ENCODE measurements at regions not wholly inside any gene's neighbourhood (a gene's known extent, or its start where the extent isn't known, plus 50 kb on each side); places are given as distances from the start of the nearest gene placed in this dataset.

GRCh38 chr12:92492291-92492690 is 210.5 kb upstream of the PLEKHG7 start:
- no peak for DNase-seq

GRCh38 chr12:92489781-92490180 is 213.0 kb upstream of the PLEKHG7 start:
- DNase-seq: no peak

- DNase-seq: no peak
These were observed 214.1 kb upstream of the PLEKHG7 start for GRCh38 chr12:92488735-92489134.

- no peak for DNase-seq
These were observed 215.7 kb upstream of the PLEKHG7 start for GRCh38 chr12:92487138-92487485.

GRCh38 chr12:92486443-92487137 is 216.2 kb upstream of the PLEKHG7 start:
- no peak for DNase-seq

- DNase-seq: no peak
These were observed 217.1 kb upstream of the PLEKHG7 start for GRCh38 chr12:92485351-92486348.

GRCh38 chr12:92482599-92482998 is 220.2 kb upstream of the PLEKHG7 start:
- DNase-seq: no peak

GRCh38 chr12:92481066-92481465 is 221.7 kb upstream of the PLEKHG7 start:
- DNase-seq: no peak

GRCh38 chr12:92478692-92479091 is 224.1 kb upstream of the PLEKHG7 start:
- DNase-seq: no peak

GRCh38 chr12:92476844-92477243 is 225.9 kb upstream of the PLEKHG7 start:
- DNase-seq: no peak

- DNase-seq: no peak
These were observed 229.2 kb upstream of the PLEKHG7 start for GRCh38 chr12:92473564-92473963.

GRCh38 chr12:92472201-92472600 is 230.6 kb upstream of the PLEKHG7 start:
- no peak for DNase-seq

- DNase-seq: no peak
These were observed 231.2 kb upstream of the PLEKHG7 start for GRCh38 chr12:92471551-92471950.

- DNase-seq: no peak
These were observed 232.2 kb upstream of the PLEKHG7 start for GRCh38 chr12:92470608-92471021.

- DNase-seq: no peak
These were observed 233.0 kb upstream of the PLEKHG7 start for GRCh38 chr12:92469837-92470236.

GRCh38 chr12:92468358-92469020 is 234.3 kb upstream of the PLEKHG7 start:
- DNase-seq: no peak

- DNase-seq: no peak
These were observed 234.9 kb upstream of the PLEKHG7 start for GRCh38 chr12:92467886-92468285.

GRCh38 chr12:92466391-92467305 is 236.1 kb upstream of the PLEKHG7 start:
- no peak for DNase-seq

GRCh38 chr12:92465786-92466295 is 236.9 kb upstream of the PLEKHG7 start:
- no peak for DNase-seq

- no peak for DNase-seq
These were observed 237.9 kb upstream of the PLEKHG7 start for GRCh38 chr12:92464911-92465310.

- DNase-seq: no peak
These were observed 239.6 kb upstream of the PLEKHG7 start for GRCh38 chr12:92463171-92463570.

GRCh38 chr12:92462527-92462926 is 240.3 kb upstream of the PLEKHG7 start:
- no peak for DNase-seq
